ENCODE measurements at regions not wholly inside any gene's neighbourhood (a gene's known extent, or its start where the extent isn't known, plus 50 kb on each side); places are given as distances from the start of the nearest gene placed in this dataset.
"Not testable (repeated sequence)": the region's sequence is repeated elsewhere in the genome, so short reads cannot be mapped to it uniquely, and the experiment has no call there.

DNA sequence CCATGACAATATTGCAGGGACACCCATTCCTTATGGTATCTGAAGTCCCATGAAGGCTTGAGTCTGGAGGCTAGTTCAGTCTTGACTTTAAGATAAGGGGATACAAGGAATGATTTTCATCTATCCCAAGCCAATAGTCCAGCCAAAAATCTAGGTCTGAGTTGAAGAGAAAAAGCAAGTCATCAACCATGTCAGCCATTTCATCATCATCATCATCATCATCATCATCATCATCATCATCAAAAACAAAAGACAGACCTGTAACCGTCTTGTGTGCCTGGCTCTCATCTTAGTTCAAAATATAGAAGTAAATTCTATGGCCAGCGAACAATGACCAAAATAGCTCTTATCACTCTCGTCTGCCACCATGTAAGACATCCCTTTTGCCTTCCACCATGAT, 59.5 kb upstream of the FAM90A26 start:
- DNase-seq = not testable (repeated sequence)

- DNase-seq = not testable (repeated sequence)
These were observed 67.1 kb upstream of the FAM90A26 start for GRCh38 chr4:9103148-9103524.

GRCh38 chr4:9102471-9103147, 67.6 kb upstream of the FAM90A26 start:
- not testable (repeated sequence) for DNase-seq

GRCh38 chr4:9096330-9096729, 73.9 kb upstream of the FAM90A26 start:
- not testable (repeated sequence) for DNase-seq

- DNase-seq = not testable (repeated sequence)
These were observed 91.4 kb upstream of the FAM90A26 start for GRCh38 chr4:9078796-9079195.

GRCh38 chr4:9076974-9077373, 93.2 kb upstream of the FAM90A26 start:
- DNase-seq = not testable (repeated sequence)

- not testable (repeated sequence) for DNase-seq
These were observed 93.7 kb upstream of the FAM90A26 start for GRCh38 chr4:9076486-9076885.

GRCh38 chr4:9073371-9073770, 96.8 kb upstream of the FAM90A26 start:
- DNase-seq = not testable (repeated sequence)

DNA sequence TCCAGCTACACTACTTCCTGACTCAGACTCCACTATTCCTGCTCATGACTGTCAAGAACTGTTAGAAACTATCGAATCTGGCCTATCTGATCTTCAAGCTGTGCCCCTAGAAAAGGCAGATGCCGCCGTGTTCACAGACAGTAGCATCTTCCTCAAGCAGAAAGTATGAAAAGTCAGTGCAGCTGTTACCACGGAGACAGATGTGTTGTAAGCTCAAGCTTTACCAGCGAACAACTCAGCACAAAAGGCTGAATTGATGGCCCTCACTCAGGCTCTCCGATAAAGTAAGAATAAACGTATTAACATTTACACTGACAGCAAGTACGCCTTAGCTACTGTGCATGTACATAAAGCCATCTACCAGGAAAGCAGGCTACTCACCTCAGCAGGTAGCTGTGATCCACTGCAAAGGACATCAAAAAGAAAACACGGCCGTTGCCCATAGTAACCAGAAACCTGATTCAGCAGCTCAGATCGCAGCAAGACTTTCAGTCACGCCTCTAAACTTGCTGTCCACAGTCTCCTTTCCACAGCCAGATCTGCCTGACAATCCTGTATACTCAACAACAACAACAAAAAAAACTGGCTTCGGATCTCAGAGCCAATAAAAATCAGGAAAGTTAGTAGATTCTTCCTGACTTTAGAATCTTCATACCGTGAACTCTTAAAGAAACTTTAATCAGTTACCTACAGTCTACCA, 97.5 kb upstream of the FAM90A26 start:
- not testable (repeated sequence) for DNase-seq

GRCh38 chr4:9067923-9068322, 102.3 kb upstream of the FAM90A26 start:
- not testable (repeated sequence) for DNase-seq

DNA sequence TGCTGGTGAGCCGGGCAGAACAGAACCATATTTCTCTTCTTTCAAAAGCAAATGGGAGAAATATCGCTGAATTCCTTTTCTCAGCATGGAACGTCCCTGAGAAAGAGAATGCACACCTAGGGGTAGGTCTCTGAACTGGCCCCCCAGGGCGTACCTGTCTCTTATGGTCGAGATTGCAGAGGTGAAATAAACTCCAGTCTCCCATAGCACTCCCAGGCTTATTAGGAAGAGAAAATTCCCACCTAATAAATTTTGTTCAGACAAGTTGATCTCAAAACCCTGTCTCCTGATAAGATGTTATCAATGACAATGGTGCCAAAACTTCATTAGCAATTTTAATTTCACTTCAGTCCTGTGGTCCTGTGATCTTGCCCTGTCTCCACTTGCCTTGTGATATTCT, 106.6 kb upstream of the FAM90A26 start:
- not testable (repeated sequence) for DNase-seq

GRCh38 chr4:9024866-9025265, 145.3 kb upstream of the FAM90A26 start:
- not testable (repeated sequence) for DNase-seq

DNA sequence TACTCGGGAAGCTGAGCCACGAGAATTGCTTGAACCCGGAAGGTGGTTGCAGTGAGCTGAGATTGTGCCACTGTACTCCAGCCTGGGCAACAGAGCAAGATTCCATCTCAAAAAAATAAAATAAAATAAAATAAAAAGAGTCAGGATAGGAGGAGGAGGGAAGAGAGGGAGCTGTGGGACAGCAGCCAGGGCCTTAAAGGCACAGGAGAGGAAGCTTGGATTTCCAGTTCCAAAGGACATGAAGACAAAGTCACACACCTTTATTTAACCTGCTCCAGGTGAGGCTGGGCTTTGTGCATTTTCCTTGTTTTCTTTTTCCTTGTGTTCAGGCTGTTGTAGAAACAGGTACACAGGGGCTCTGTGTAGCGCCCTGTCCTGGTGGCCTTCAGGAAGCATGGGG, 138.2 kb upstream of the HMX1 start:
- DNase-seq = not testable (repeated sequence)

- DNase-seq = not testable (repeated sequence)
These were observed 136.8 kb upstream of the HMX1 start for GRCh38 chr4:9008407-9008806.

DNA sequence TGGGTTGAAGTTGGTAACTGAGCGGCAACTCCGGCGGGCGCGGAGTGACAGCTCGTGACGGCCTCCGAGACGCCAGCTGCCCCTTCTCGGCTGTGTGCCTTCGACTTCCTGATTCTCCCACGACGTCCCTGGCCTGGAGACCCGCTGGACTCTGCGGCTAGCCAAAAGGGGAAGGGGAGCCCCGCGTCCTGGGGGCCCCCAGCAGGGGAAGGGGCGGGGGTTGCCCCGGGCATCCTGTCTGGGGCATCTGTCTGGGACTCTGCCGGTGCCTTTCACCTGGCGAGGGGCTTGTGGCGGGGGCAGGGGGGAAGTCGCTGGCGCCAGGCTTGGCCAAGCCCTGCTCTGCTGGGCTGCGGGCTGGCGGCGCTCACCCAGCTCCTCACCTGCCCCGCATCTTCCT, 129.5 kb upstream of the HMX1 start:
- DNase-seq = not testable (repeated sequence)

- peak; percentile 40 for DNase-seq
These were observed 128.9 kb upstream of the HMX1 start for GRCh38 chr4:9000505-9001001.

DNA sequence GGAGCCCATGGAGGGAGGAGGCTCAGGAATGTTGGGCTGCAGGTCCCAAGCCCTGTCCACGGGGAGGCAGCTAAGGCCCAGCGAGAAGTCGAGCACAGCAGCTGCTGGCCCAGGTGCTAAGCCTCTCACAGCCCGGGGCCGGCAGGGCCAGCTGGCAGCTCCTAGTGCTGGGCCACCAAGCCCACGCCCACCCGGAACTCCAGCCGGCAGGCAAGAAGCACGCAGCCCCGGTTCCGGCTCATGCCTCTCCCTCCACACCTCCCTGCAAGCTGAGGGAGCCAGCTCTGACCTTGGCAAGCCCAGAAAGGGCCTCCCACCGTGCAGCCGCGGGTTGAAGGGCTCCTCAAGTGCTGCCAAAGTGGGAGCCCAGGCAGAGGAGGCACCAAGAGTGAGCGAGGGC, 121.3 kb upstream of the HMX1 start:
- DNase-seq = not testable (repeated sequence)

- not testable (repeated sequence) for DNase-seq
These were observed 119.8 kb upstream of the HMX1 start for GRCh38 chr4:8991449-8991848.

DNA sequence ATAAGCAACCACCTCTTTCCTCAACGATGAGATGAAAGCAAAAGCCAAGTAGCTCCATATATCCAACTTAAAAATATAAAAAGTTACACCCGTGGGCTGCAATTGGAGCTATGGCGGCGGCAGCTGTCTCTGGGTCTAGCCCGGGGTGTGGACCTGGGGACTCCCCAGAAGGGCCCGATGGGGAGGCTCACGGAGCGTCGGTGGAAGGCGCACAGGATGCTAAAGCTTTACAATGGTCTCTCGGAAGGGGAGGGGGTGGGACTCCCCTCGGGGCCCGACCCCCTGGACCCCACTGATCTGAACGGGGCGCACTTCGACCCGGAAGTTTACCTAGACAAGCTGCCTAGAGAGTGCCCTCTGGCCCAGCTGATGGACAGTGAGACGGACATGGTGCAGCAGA, 118.7 kb upstream of the HMX1 start:
- DNase-seq = not testable (repeated sequence)

- not testable (repeated sequence) for DNase-seq
These were observed 114.1 kb upstream of the HMX1 start for GRCh38 chr4:8985786-8986185.

GRCh38 chr4:8984641-8985040, 113.0 kb upstream of the HMX1 start:
- not testable (repeated sequence) for DNase-seq

DNA sequence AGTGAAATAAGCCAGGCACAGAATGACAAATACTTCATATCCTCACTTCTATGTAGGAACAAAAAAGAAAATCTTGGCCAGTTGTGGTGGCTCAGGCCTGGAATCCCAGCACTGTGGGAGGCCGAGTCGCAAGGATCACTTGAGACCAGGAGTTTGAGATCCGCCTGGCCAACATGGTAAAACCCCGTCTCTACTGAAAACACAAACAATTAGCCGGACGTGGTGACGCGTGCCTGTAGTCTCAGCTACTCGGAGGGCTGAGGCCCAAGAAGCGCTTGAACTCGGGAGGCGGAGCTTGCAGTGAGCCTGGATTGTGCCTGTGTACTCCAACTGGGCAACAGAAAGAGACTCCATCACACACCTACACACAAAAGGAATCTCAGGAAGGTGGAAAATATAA, 112.3 kb upstream of the HMX1 start:
- DNase-seq = not testable (repeated sequence)

DNA sequence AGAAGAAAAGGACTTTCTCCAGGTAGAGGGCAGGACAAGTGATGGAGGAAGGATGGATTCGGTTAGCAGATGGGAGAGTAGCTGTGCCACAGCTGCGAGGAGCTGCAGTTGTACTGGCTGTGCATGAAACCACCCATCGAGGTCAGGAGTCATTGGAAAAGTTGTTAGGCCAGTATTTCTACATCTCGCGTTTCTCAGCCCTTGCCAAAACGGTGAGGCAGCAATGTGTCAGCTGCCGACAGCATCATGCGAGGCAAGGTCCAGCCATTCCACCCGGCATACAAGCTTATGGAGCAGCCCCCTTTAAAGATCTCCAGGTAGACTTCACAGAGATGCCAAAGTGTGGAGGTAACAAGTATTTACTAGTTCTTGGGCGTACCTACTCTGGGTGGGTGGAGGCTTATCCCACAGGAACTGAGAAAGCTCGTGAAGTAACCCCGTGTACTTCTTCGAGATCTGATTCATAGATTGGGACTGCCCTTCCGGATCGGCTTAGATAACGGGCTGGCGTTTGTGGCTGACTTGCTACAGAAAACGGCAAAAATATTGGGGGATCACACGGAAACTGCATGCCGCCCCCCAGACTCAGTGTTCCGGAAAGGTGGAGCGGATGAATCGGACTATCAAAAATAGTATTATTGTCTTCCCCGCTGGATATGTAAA, 105.0 kb upstream of the HMX1 start:
- not testable (repeated sequence) for DNase-seq

- not testable (repeated sequence) for DNase-seq
These were observed 101.0 kb upstream of the HMX1 start for GRCh38 chr4:8972635-8973034.
